H9 (cell line): ENCODE measurements at regions not wholly inside any gene's neighbourhood (a gene's known extent, or its start where the extent isn't known, plus 50 kb on each side); places are given as distances from the start of the nearest gene placed in this dataset.

Source experiments
- DNase-seq: peaks from one replicate; pipeline ENCODE4 v3.0.0-alpha.2; 2017
- H2AFZ ChIP-seq: one replicate; pipeline ENCODE4 v1.6.1; 2013; ENCODE audit warnings: mild to moderate bottlenecking, low read length, control low read depth, moderate library complexity
- H2AK5ac ChIP-seq: 2 replicates; pipeline ENCODE4 v1.6.1; 2013; ENCODE audit warnings: low read length, control low read depth, mixed read lengths; ENCODE audit not compliant: insufficient read length
- H2BK120ac ChIP-seq: one replicate; pipeline ENCODE4 v1.6.1; 2013; ENCODE audit warnings: low read depth, mild to moderate bottlenecking, low read length, control low read depth, inconsistent platforms; ENCODE audit not compliant: poor library complexity, severe bottlenecking
- H2BK12ac ChIP-seq: 2 replicates; pipeline ENCODE4 v1.6.1; 2013; ENCODE audit warnings: low read length, control low read depth, mixed read lengths, low read depth; ENCODE audit not compliant: insufficient read length
- H2BK15ac ChIP-seq: 2 replicates; pipeline ENCODE4 v1.6.1; 2013; ENCODE audit warnings: low read depth, low read length, control low read depth
- H2BK20ac ChIP-seq: one replicate; pipeline ENCODE4 v1.6.1; 2013; ENCODE audit warnings: low read depth, mild to moderate bottlenecking, low read length, control low read depth, inconsistent platforms; ENCODE audit not compliant: poor library complexity, severe bottlenecking
- H2BK5ac ChIP-seq: 2 replicates; pipeline ENCODE4 v1.6.1; 2013; ENCODE audit warnings: low read length, control low read depth, mixed read lengths; ENCODE audit not compliant: insufficient read length
- H3K14ac ChIP-seq: 2 replicates; pipeline ENCODE4 v1.6.1; 2013; ENCODE audit warnings: low read length, control low read depth; ENCODE audit not compliant: insufficient read depth
- H3K18ac ChIP-seq: 2 replicates; pipeline ENCODE4 v1.6.1; 2013; ENCODE audit warnings: low read depth, mild to moderate bottlenecking, mixed read lengths, low read length, control low read depth; ENCODE audit not compliant: insufficient read length
- H3K23ac ChIP-seq: 2 replicates; pipeline ENCODE4 v1.6.1; 2013; ENCODE audit warnings: low read length, control low read depth, mixed read lengths, low read depth; ENCODE audit not compliant: insufficient read length
- H3K23me2 ChIP-seq: 2 replicates; pipeline ENCODE4 v1.6.1; 2013; ENCODE audit warnings: low read depth, mild to moderate bottlenecking, mixed read lengths, low read length, control low read depth; ENCODE audit not compliant: insufficient read length, poor library complexity, severe bottlenecking
- H3K27ac ChIP-seq: 2 replicates; pipeline ENCODE4 v1.5.1; 2013; ENCODE audit warnings: low read length, control low read depth, mixed read lengths, low read depth; ENCODE audit not compliant: insufficient read length
- H3K27me3 ChIP-seq: 2 replicates; pipeline ENCODE4 v1.6.1; 2013; ENCODE audit warnings: low read length, control low read depth, inconsistent platforms; ENCODE audit not compliant: insufficient read depth
- H3K4ac ChIP-seq: 2 replicates; pipeline ENCODE4 v1.6.1; 2013; ENCODE audit warnings: low read depth, mild to moderate bottlenecking, control low read depth, inconsistent platforms, low read length, moderate library complexity
- H3K4me1 ChIP-seq: 2 replicates; pipeline ENCODE4 v1.6.1; 2013; ENCODE audit warnings: low read length, control low read depth, inconsistent platforms; ENCODE audit not compliant: insufficient read depth
- H3K4me2 ChIP-seq: 2 replicates; pipeline ENCODE4 v1.6.1; 2013; ENCODE audit warnings: low read length, control low read depth, mixed read lengths; ENCODE audit not compliant: insufficient read length, insufficient read depth
- H3K56ac ChIP-seq: 2 replicates; pipeline ENCODE4 v1.6.1; 2013; ENCODE audit warnings: low read depth, mild to moderate bottlenecking, mixed read lengths, low read length, control low read depth; ENCODE audit not compliant: insufficient read length
- H3K79me1 ChIP-seq: 2 replicates; pipeline ENCODE4 v1.6.1; 2013; ENCODE audit warnings: low read depth, mild to moderate bottlenecking, moderate library complexity, low read length, control low read depth, inconsistent platforms; ENCODE audit not compliant: insufficient read depth, poor library complexity, severe bottlenecking
- H3K79me2 ChIP-seq: 2 replicates; pipeline ENCODE4 v1.6.1; 2013; ENCODE audit warnings: low read length, control low read depth, inconsistent platforms; ENCODE audit not compliant: insufficient read depth
- H3K9ac ChIP-seq: 2 replicates; pipeline ENCODE4 v1.6.1; 2013; ENCODE audit warnings: low read length, control low read depth, mixed read lengths; ENCODE audit not compliant: insufficient read length; ENCODE audit errors: extremely low read depth
- H3K9me3 ChIP-seq: one replicate; pipeline ENCODE4 v1.6.1; 2013; ENCODE audit warnings: low read depth, low read length, inconsistent platforms; ENCODE audit not compliant: control insufficient read depth
- H3T11ph ChIP-seq: one replicate; pipeline ENCODE4 v1.6.1; 2013; ENCODE audit warnings: mild to moderate bottlenecking, low read length, control low read depth, inconsistent platforms
- H4K20me1 ChIP-seq: one replicate; pipeline ENCODE4 v1.6.1; 2013; ENCODE audit not compliant: control insufficient read depth, insufficient read length, insufficient read depth
- H4K5ac ChIP-seq: 2 replicates; pipeline ENCODE4 v1.6.1; 2013; ENCODE audit warnings: low read depth, mild to moderate bottlenecking, mixed read lengths, low read length, control low read depth; ENCODE audit not compliant: insufficient read length
- H4K8ac ChIP-seq: replicated peaks from 2 replicates; pipeline ENCODE4 v1.6.1; 2013; ENCODE audit warnings: low read length, control low read depth, mixed read lengths, low read depth; ENCODE audit not compliant: insufficient read length
- H4K91ac ChIP-seq: 2 replicates; pipeline ENCODE4 v1.6.1; 2013; ENCODE audit warnings: low read depth, mild to moderate bottlenecking, moderate library complexity, mixed read lengths, low read length, control low read depth; ENCODE audit not compliant: insufficient read length
- H3K27ac Mint-ChIP-seq, 3 experiments: 2 replicates in 2 of 3; 3 replicates in 1 of 3; pipeline ENCODE4 v1.8.0; 2020 to 2021; ENCODE audit warnings: mixed read lengths in 3 of 3, mild to moderate bottlenecking in 1 of 3, moderate library complexity in 1 of 3
- H3K27me3 Mint-ChIP-seq: 2 replicates; pipeline ENCODE4 v1.8.0; 2021; ENCODE audit warnings: low read depth, mild to moderate bottlenecking, moderate library complexity, mixed read lengths
- H3K36me3 Mint-ChIP-seq, 3 experiments: 2 replicates in 2 of 3; 3 replicates in 1 of 3; pipeline ENCODE4 v1.8.0; 2020 to 2021; ENCODE audit warnings: low read depth in 3 of 3, mixed read lengths in 3 of 3; ENCODE audit not compliant: insufficient read depth in 1 of 3
- H3K4me1 Mint-ChIP-seq, 2 experiments: 2 replicates each; pipeline ENCODE4 v1.8.0; 2020; ENCODE audit warnings: mixed read lengths in 2 of 2
- H3K4me3 Mint-ChIP-seq, 2 experiments: 2 replicates in 1 of 2; 3 replicates in 1 of 2; pipeline ENCODE4 v1.8.0; 2020 to 2021; ENCODE audit warnings: mild to moderate bottlenecking in 2 of 2, mixed read lengths in 2 of 2, moderate library complexity in 1 of 2
- H3K9me3 Mint-ChIP-seq, 2 experiments: 2 replicates in 1 of 2; 3 replicates in 1 of 2; pipeline ENCODE4 v1.8.0; 2020; ENCODE audit warnings: mild to moderate bottlenecking in 2 of 2, mixed read lengths in 2 of 2, moderate library complexity in 1 of 2
- CTCF ChIP-seq: fragments of 200-600 bp; sonication (generic); conservative IDR thresholded peaks from 3 replicates; pipeline ENCODE4 v1.8.0; 2021; ENCODE audit warnings: antibody characterized with exemption, mild to moderate bottlenecking
- WGBS: extraction: QIAGEN DNeasy Blood & Tissue Kit; methylation state at CpG from one replicate; pipeline ENCODE4 v1.1.7; 2013; ENCODE audit warnings: missing lambda C conversion rate, low lambda C conversion rate, mixed read lengths; ENCODE audit not compliant: insufficient read length; ENCODE audit errors: extremely low coverage; 5-methylcytosine and 5-hydroxymethylcytosine counted together

- H3K36me3 Mint-ChIP-seq: no peaks in the 10 kb centered on the region
Observed at GRCh38 chr1:195748969-195749368, 859.3 kb downstream of the KCNT2 start.

More at GRCh38 chr1:195748969-195749368, 859.3 kb downstream of the KCNT2 start:
- no peak overlapping the region for H3K18ac ChIP-seq
- no peak overlapping the region for H4K5ac ChIP-seq
- H3K27me3 ChIP-seq: no peaks in the 10 kb centered on the region
- no peaks in the 10 kb centered on the region for H3K9me3 ChIP-seq
- no peaks in the 10 kb centered on the region for H3K23me2 ChIP-seq
- Mint-ChIP-seq H3K27ac (no peak overlapping the region), H3K4me1 (peaks cover under 1 to 4% of the 10 kb centered on the region in 2 experiments; a peak in 2 of 4 replicates), H3K4me3 (no peak overlapping the region), H3K27me3 (no peaks in the 10 kb centered on the region), H3K9me3 (no peaks in the 10 kb centered on the region; a peak in 2 of 5 replicates)
- no peak overlapping the region for H3T11ph ChIP-seq
- no CpG with 5 or more reads among the region's 1 CpG for WGBS
- no peak overlapping the region for H3K23ac ChIP-seq
- no peak overlapping the region for H4K8ac ChIP-seq
- no peaks in the 10 kb centered on the region for H3K79me2 ChIP-seq
- no peak overlapping the region for H2BK12ac ChIP-seq
- no peaks in the 10 kb centered on the region for H4K20me1 ChIP-seq
- H2AK5ac ChIP-seq: no peak overlapping the region
- no peak for DNase-seq
- no peak overlapping the region for H3K4ac ChIP-seq
- H3K56ac ChIP-seq: no peak overlapping the region
- H3K4me1 ChIP-seq: no peaks in the 10 kb centered on the region
- TF ChIP-seq CTCF: no peak
- no peak overlapping the region for H3K14ac ChIP-seq
- no peak overlapping the region for H2BK15ac ChIP-seq
- H3K4me2 ChIP-seq: no peak overlapping the region
- H4K91ac ChIP-seq: no peak overlapping the region
- H3K9ac ChIP-seq: no peak overlapping the region
- no peaks in the 10 kb centered on the region for H3K79me1 ChIP-seq
- H2BK5ac ChIP-seq: no peak overlapping the region
- H2AFZ ChIP-seq: no peak overlapping the region
- no peak overlapping the region for H2BK20ac ChIP-seq
- no peak overlapping the region for H2BK120ac ChIP-seq
- no peak overlapping the region for H3K27ac ChIP-seq
